ENCODE measurements at regions not wholly inside any gene's neighbourhood (a gene's known extent, or its start where the extent isn't known, plus 50 kb on each side); places are given as distances from the start of the nearest gene placed in this dataset.
A peak's percentile ranks its signal among the peaks of the same experiment; 100 is the strongest.

GRCh38 chr9:124180557-124180956 lies 77.2 kb upstream of the NEK6 start:
- no peak for DNase-seq

GRCh38 chr9:124182741-124183140 lies 75.0 kb upstream of the NEK6 start:
- peak; percentile 61 for DNase-seq

- DNase-seq = no peak
These were observed 74.0 kb upstream of the NEK6 start for GRCh38 chr9:124183772-124184171.

GRCh38 chr9:124185413-124185812 lies 72.3 kb upstream of the NEK6 start:
- DNase-seq = no peak

GRCh38 chr9:124187311-124187710 lies 70.4 kb upstream of the NEK6 start:
- no peak for DNase-seq

- no peak for DNase-seq
These were observed 69.2 kb upstream of the NEK6 start for GRCh38 chr9:124188331-124189110.

GRCh38 chr9:124190761-124191160 lies 67.0 kb upstream of the NEK6 start:
- DNase-seq = no peak

GRCh38 chr9:124191691-124192395 lies 65.9 kb upstream of the NEK6 start:
- DNase-seq = no peak

- DNase-seq = no peak
These were observed 61.0 kb upstream of the NEK6 start for GRCh38 chr9:124196814-124197176.

- no peak for DNase-seq
These were observed 60.3 kb upstream of the NEK6 start for GRCh38 chr9:124197177-124198095.

- no peak for DNase-seq
These were observed 59.4 kb upstream of the NEK6 start for GRCh38 chr9:124198331-124198730.

GRCh38 chr9:124198948-124199347 lies 58.8 kb upstream of the NEK6 start:
- no peak for DNase-seq

- no peak for DNase-seq
These were observed 58.3 kb upstream of the NEK6 start for GRCh38 chr9:124199474-124199873.

- no peak for DNase-seq
These were observed 55.2 kb upstream of the NEK6 start for GRCh38 chr9:124202447-124202971.

GRCh38 chr9:124205686-124206352 lies 51.9 kb upstream of the NEK6 start:
- no peak for DNase-seq

GRCh38 chr9:124206391-124206790 lies 51.4 kb upstream of the NEK6 start:
- no peak for DNase-seq
